OCI-M2 (cell line): ENCODE measurements at regions not wholly inside any gene's neighbourhood (a gene's known extent, or its start where the extent isn't known, plus 50 kb on each side); places are given as distances from the start of the nearest gene placed in this dataset.

Experiments used
- DNase-seq: peaks from one replicate; lab custom pipeline; 2025; ENCODE audit not compliant: unreplicated experiment; lab: John Stamatoyannopoulos, UW

DNA sequence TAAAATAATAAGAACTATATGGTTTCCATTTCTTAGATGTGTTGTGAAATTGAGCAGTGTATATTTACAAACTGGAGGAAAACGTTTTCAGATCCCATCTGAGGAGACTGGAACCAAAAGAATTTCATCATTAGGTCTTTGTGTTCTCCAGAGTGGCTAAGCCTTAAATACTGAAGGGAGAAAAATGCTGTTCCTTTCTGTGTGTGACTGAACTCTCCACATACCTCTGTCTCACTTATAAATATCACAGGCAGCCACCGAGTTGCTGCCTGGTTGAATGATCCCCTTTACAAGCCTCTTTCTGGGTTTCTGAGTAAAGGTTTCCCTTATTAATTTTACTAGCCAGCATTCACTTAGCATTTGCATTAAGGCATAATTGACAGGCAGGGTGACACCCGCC lies 913.9 kb upstream of the NR2F2 start:
- DNase-seq = no peak

DNA sequence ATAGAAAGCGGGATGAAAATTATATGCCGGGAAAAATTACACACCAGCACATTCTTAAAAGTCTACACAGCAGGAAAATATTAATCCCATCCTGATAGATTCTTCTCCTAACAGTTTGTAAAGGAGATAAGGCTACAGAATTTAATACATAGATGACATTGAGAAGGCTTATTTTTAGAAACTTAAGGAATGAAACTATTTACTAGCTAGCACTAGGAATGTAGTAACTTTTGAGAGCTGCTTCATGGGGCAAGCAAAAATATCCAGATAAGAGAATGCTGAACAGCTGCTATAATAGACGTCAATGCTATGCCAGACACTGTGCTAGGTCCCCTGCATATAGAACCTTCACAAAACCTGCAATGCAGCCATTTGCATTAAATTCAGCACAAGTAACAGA lies 912.7 kb upstream of the NR2F2 start:
- no peak for DNase-seq

DNA sequence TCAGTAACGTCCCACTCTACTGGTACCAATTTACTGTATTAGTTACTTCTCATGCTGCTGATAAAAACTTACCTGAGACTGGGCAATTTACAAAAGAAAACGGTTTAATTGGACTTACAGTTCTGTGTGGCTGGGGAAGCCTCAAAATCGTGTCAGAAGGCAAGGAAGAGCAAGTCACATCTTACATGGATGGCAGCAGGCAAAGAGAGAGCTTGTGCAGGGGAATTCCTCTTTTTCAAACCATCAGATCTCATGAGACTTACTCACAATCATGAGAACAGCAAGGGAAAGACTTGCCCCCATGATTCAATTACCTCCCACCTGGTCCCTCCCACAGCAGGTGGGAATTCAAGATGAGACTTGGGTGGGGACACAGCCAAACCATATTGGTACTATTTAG lies 908.2 kb upstream of the NR2F2 start:
- DNase-seq = no peak

DNA sequence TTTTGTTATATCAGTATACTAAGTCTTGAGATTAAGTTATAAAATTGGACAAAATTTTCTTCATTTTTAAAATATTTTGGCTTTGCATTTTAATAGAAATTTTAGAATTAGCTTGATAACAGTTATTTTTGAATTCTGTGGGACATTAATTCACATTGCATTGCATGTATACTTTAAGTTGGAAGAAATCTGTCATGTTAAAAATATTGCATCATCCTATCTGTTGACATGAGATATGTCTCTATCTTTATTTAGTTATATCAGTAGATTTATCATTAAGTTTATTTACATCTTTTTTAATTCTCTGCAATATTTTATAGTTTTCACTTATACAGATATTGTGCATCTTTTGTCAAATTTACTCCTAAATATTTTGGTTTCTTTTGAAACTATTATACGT lies 904.6 kb upstream of the NR2F2 start:
- no peak for DNase-seq

DNA sequence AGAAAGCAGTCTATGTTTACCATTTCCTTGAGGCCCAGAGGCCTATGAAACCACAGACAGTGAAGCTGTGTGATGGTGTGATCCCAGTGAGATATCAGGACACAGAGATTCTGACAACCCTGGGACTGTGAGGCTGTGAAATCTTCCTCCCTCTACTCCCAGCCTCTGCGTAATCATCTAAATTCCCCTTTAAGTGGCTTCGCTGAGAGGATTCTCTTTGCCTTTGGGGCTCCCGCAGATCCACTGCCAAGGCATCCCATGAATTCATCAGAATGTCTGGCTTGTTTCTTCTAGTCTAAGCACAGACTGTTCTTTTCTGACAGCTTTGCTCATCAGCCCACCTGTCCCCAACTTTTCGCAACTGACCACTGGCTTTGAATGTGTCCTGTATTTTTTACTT lies 901.2 kb upstream of the NR2F2 start:
- DNase-seq = no peak

DNA sequence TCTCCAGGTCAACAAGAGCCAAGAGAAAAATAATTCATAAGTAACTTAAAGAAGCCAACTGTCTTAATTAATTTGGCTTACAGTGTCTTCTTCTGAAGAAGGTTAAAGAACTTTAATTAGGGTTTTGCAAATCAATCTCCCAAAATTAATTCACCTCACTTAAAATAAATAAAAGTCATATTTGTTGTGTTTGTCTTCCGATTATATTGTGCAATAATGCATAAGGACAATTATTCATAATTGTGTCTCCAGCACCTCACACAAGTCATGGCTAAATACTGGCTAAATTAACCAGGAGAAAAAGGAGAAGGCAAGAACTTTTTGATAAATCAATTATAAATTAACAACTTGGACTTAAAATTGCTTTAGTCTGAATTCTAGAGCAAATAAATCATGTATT lies 899.0 kb upstream of the NR2F2 start:
- DNase-seq = no peak

DNA sequence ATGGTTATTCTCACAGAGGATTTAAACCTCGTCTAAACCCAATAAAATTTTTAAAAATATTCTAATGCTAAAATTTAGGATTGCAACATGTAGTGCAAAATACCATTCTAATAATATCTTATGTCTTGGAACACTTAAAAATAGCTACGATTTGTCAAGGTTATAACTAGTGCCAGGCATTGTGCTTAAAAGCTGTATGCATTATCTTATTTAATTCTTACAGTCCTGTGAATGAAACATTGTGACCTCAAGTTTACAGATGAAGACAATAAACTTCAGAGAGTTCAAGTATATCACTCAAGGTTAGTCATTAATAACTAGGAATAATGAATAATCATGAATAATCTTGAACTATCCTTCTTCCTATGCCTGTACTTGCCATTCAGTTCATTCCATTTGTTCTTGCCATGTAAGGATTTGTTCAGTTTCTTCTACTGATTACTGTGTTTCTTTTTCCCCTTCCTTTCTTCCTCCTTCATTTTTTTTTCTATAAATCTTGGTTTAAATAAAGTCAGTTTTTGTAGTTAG lies 897.6 kb upstream of the NR2F2 start:
- DNase-seq = no peak

DNA sequence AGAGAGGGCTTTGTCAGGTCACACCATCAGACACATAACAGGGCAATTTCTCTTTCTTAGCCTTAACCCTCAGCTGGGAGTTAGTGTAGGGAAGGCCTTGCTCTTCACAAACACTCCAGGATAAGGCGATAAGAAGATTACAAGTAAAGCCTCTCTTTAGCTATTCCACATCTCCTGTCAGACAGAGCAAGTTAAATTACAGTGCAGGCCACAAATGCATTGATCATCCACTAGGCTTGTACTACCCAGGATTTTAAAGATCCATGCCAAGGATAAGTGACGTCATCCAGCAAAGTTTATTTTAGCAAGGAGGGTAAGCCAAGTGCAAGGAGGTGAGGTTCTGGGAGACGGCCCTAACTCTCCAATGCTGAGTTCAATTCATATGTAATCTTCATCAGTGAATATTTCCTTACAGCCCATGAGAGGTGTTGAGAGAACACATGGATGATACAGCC lies 890.6 kb upstream of the NR2F2 start:
- no peak for DNase-seq

DNA sequence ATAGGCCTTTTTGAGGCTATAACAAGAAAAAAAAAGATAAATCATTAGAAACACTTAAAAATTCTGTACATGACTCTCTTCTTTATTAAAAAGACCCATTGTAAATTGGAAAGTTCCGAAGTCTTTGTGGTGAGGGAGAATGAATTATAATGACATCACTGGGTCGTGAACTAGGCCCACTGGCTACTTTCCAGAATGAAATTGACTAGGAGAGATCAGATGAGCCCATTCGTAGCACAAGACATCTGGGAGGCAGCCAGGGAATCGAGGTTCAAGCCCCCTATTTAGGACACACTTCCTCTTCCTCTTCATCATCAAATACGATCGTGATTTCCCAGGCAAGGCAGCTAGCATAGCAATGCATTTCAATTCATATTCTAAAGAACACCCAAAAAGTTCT lies 889.8 kb upstream of the NR2F2 start:
- DNase-seq = no peak

DNA sequence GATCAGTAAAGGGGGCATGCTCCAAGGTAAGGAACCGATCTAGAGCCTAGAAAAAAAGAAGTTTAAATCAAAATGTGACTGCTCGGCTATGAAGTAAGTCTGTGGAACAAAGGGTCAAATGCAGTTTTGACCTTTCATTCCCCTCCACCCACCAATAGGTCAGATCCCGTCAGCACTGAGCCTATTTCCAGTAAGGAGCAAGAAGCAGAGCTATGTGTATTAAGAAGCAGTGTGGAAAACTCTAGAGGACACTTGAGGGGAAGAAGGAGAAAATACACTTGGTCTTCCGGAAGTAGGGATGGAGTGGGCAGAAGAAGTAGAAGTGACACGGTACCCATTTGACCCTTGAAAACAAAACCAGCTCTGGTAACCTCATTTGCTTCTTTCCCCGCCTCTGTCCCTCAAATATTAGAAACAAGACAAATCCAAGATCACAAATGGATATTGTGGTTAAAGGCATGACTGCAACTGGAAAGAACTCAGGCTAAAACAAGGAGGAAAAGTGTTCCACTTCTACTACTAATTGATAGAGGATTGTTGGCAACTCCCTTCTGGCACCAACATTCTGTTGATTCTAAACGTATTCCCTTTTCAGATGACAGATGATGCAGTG lies 888.3 kb upstream of the NR2F2 start:
- DNase-seq = no peak

DNA sequence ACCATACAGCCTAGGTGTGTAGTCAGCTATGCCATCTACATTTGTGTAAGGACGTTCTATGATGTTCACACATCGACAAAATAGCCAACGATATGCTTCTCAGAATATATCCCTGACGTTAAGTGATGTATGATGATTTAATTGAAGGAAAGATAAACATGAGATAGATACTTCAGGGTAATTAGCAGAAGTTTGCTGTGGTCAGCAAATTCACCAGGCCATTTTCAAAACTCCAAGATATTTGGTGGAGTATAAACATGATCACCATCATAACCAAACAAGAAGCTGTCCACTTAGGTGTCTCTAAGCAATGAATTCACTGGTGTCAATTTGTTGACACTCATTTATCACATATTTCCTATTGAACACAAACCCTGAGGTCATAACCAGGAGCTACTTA lies 885.6 kb upstream of the NR2F2 start:
- DNase-seq = no peak

DNA sequence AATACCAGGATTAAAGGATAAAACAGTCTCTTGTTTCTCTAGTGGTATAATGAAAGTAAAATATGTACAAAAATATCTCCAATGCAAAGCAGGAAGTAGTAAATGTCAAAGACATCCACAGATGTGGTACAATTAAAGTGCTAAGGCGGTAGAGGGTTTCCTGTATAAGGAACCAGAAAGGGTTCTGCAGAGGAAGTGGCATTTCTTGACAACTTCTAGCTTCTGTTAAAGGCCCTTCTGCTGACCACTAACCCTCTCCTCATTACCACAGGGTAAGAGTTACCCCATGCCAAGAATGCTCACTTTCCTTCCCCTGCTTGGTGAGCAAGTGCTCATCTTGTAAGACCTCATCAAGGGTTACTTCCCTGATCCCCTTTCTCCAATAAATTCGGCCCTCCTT lies 883.6 kb upstream of the NR2F2 start:
- DNase-seq = no peak

DNA sequence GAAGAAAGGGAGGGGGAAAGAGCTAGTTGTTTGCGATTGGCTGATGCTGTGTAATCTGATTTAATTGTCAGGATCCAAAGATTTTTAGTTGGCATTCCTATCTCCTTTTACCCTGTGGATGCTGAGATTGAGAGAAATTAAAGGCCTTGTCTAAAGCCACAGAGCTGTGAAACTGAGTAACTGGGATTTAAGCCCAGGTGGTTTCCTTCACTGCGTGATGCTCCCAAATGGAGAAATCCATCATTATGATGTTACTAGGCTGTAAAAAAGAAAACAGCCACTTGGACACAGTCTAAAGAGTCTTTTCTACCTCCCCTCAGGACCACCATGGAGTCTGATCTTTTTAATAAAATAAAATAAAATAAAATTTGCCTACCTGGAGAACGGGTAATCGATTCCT lies 883.0 kb upstream of the NR2F2 start:
- DNase-seq = no peak

DNA sequence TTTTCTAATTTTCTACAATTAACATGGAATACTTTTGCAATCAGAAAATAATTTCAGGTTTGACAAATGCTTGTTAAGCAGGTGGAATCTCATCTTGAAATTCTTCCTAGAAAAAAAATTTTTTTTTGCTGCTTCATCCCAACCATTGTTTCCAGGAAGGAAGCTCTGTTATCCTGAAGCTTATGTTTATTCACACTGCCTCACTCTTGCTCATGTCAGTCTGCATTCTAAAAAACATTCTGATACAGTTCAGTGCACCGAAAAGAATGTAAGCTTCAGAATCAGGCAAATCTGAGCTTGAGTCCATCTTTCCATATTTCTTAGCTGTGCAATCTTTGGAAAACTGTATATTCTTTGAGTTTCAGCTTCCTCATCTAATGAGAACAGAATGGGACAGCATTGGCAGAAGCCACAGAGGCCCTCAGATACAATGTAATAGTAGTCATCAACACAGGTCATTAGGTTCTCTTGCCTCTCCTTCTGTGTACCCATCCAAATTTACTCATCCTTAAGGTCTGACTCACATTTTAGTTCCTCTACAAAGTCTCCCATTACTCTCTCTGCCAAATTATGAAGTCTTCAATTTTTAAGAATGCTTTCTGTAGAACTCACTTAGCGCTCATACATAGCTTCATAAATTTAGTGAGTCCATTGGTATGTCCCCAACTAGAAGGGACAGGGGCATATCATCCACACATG lies 881.8 kb upstream of the NR2F2 start:
- DNase-seq = no peak

DNA sequence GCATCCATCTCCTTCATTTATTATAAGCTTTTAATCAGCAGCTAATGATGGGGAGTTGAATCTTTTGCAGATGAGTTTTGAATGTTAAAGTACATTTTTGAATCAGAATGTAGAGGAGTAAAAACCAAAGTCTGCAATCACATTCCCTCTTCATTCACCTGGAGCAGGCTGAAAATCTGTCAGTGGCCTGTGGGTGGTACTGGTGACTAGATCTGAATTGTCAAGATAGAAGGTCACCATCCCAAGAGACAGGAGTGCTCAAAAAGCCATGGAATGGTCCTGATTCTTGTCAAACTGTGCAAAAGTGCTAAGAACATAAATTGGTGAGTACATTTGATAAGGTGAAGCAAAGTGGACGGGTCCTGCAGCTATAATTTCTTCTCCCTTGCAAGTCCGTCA lies 881.3 kb upstream of the NR2F2 start:
- DNase-seq = no peak

DNA sequence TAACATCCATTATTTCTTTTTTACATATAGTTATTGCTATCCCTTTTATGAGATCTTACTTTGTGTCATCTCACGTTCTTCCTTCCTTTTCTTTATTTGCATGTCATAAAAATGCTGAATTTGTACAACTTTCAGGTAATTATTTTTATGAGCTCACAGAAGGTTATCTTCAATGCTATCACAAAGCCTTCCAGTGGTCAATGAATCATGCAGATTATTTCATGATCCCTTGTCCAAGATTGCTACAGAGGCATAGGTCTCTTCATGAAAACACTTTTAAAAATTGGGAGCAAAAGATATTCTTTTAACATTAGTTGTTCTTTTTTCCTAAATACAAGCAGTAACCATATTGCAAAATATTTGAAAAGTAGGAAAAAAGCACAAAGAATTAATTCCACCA lies 880.1 kb upstream of the NR2F2 start:
- no peak for DNase-seq

DNA sequence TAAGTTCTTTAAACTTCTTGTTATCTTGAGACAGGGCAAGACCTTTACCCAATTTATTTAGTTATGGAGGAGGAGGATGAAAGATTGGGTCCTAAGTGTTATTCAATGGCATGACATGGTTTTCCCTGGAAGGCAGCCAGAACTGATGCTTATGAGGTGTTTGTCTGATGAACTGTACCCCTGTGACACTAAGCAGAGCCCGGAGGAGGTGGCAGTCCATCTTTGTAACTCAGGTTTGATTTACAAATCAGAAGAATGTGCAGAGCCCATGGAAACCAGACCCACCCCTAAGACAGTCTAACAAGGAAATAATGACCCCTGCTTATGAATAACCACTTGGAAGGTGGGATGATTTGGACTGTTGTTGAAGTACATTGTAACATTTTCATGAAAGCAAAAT lies 878.6 kb upstream of the NR2F2 start:
- no peak for DNase-seq

DNA sequence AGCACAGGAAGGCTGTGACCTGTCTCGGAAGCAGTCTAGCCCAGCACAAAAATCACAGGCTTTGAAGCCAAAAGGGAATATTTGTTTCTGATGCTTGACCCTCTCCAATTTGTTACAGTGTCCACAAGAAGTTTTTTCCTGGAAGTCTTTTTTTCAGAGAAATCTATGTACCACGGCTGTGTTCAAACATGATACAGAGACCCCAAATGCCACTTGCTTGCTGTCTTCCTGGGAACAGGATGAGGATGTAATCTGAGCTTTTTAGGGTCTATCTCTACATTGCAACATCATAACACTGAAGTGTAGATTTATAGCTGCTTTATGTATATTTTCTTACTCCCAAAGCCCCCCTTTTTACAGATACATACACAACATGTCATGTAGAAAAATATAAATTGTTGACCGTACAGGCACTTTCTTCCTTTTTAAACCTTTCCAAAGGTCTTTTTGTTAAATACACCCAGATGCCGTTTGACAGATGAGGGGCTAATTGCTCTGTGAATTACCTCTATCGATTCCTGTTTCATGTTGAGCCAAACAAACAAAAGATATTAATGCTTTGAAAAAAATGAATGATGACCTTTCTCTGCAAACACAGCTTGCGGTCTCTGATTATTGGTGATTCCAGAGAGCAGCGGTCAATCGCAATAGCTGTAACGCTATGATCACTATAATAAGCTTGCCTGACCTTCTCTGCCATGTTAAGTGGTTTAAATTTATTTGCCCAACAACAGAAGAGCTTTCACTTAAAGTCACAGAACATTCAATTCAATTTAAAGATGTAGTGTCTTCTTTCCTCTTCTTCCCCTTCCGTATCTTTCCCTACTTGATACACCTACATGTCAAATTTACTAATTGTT lies 875.9 kb upstream of the NR2F2 start:
- DNase-seq = no peak

DNA sequence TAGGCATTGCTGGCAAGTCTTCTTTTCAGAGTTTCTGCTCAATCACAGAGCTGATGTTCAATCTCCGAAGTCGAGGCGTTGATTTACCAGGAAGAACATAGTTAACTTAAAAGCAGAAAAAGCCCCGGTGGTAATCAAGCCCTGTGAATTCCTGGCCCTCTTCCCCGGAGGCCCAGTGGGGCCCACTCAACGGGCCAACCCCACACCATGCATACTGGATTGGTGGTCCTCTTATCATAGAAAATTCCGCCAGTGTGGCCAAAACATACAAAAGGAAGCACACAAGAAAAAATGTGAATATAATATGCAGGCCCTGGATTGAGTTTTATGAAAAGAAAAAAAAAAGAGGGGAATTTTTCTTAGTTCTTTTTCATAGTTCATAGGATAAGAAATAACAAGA lies 873.0 kb upstream of the NR2F2 start:
- DNase-seq = no peak

DNA sequence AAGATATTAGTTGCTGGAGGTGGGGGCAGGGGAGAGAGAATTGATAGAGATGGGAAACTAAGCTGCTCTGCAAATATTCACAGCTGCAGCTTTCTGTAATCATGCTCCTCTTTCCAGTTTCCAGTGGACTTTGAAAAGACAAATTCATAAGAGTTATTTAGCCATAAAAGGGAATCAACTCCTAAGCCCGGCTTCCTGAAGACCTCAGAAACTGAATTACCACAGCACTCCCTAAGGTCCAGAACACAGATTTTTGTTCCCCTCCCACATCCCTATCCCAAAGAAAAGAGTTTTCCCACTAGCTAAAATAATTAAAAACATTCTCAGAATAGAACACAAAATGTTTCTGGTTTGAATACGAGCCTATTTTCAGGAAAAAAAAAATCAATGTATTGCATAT lies 871.8 kb upstream of the NR2F2 start:
- no peak for DNase-seq

DNA sequence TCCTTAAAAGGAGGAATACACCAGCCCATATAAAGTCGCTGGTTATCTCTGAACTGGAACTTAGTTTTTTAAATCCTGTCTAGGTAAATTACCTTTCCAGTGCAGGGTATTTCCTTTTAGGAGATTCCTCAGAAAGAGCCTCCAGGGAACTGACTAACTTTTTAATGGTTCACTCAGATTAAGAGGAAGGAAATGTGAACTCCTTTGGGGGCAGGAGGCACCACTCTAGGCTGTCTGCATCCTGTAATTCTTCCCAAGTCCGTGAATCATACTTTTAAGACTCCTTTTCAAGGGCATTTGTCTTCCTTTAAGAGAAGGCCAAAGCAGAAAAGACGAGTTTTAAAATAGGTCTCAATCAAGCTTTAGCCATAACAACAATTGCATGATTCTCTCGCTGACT lies 871.2 kb upstream of the NR2F2 start:
- no peak for DNase-seq

DNA sequence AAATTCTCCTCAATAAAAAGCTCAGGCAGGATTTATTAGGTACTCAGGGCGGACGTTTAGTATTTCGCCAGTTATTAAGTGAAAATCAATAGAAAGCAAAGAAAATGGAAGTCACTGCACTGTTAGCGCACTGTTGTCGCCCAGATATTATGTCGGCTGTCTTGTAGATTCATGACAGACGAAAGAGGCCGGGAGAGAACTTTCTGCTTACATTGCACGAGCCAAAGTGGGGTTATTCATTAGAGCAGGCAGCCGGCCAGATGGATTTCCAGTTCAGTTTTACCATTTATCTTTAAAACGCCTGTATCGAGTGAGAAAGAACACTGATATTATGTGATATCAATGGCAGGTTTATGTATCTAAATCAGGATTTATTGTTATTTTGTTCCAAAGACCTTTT lies 866.0 kb upstream of the NR2F2 start:
- no peak for DNase-seq
